HEK293T (cell line): ENCODE measurements at regions not wholly inside any gene's neighbourhood (a gene's known extent, or its start where the extent isn't known, plus 50 kb on each side); places are given as distances from the start of the nearest gene placed in this dataset.
"Not testable (repeated sequence)": the region's sequence is repeated elsewhere in the genome, so short reads cannot be mapped to it uniquely, and the experiment has no call there.

ENCODE experiments used
- CTCF ChIA-PET: fragments of 350-600 bp; formaldehyde crosslinking; extraction: SDS; loops from one replicate; lab custom pipeline; 2021; ENCODE audit warnings: antibody characterized with exemption, inconsistent platforms; lab: Yijun Ruan, JAX
- POLR2A ChIA-PET: fragments of 350-600 bp; formaldehyde crosslinking; extraction: SDS; loops from one replicate; lab custom pipeline; 2020; ENCODE audit warnings: antibody characterized with exemption, inconsistent platforms; lab: Yijun Ruan, JAX
- DNase-seq: peaks from one replicate; pipeline ENCODE4 v3.0.0; 2012; ENCODE audit warnings: mixed read lengths; ENCODE audit errors: extremely low spot score
- ARNT ChIP-seq: fragments of 450-650 bp; IDR thresholded peaks from 2 replicates; pipeline ENCODE4 v1.6.1; 2017; ENCODE audit warnings: mild to moderate bottlenecking
- BHLHE40 ChIP-seq: fragments of 450-650 bp; IDR thresholded peaks from 2 replicates; pipeline ENCODE4 v1.6.1; 2016; ENCODE audit warnings: mild to moderate bottlenecking, moderate library complexity, borderline replicate concordance
- CTBP1 ChIP-seq: fragments of 450-650 bp; IDR thresholded peaks from 2 replicates; pipeline ENCODE4 v1.6.1; 2016; ENCODE audit warnings: borderline replicate concordance
- FOXA1 ChIP-seq: fragments of 450-650 bp; IDR thresholded peaks from 2 replicates; pipeline ENCODE4 v1.6.1; 2016; ENCODE audit warnings: mild to moderate bottlenecking
- FOXK2 ChIP-seq: fragments of 450-650 bp; IDR thresholded peaks from 2 replicates; pipeline ENCODE4 v1.6.1; 2016; ENCODE audit warnings: mild to moderate bottlenecking
- FOXM1 ChIP-seq: fragments of 450-650 bp; IDR thresholded peaks from 2 replicates; pipeline ENCODE4 v1.6.1; 2017; ENCODE audit warnings: mild to moderate bottlenecking, borderline replicate concordance
- HDGF ChIP-seq: fragments of 450-650 bp; IDR thresholded peaks from 2 replicates; pipeline ENCODE4 v1.6.1; 2017; ENCODE audit warnings: antibody characterized with exemption, borderline replicate concordance
- L3MBTL2 ChIP-seq: fragments of 450-650 bp; conservative IDR thresholded peaks from 2 replicates; pipeline ENCODE4 v1.6.1; 2016; ENCODE audit warnings: mild to moderate bottlenecking
- LEF1 ChIP-seq: fragments of 450-650 bp; IDR thresholded peaks from 2 replicates; pipeline ENCODE4 v1.6.1; 2017; ENCODE audit warnings: mild to moderate bottlenecking, borderline replicate concordance
- NFRKB ChIP-seq: fragments of 450-650 bp; IDR thresholded peaks from 2 replicates; pipeline ENCODE4 v1.6.1; 2016; ENCODE audit warnings: mild to moderate bottlenecking, moderate library complexity
- PKNOX1 ChIP-seq: fragments of 450-650 bp; IDR thresholded peaks from 2 replicates; pipeline ENCODE4 v1.6.1; 2016
- SP1 ChIP-seq: fragments of 450-650 bp; IDR thresholded peaks from 2 replicates; pipeline ENCODE4 v1.6.1; 2017
- SUZ12 ChIP-seq: fragments of 450-650 bp; IDR thresholded peaks from 2 replicates; pipeline ENCODE4 v1.6.1; 2016; ENCODE audit warnings: mild to moderate bottlenecking
- TARDBP ChIP-seq: fragments of 450-650 bp; IDR thresholded peaks from 2 replicates; pipeline ENCODE4 v1.6.1; 2016
- ZNF384 ChIP-seq: fragments of 450-650 bp; IDR thresholded peaks from 2 replicates; pipeline ENCODE4 v1.6.1; 2016

GRCh38 chr5:18264126-18264882 is 630.0 kb downstream of the TAF11L14 start:
- POLR2A ChIA-PET, result no interaction called here
- no peak for DNase-seq
- TF ChIP-seq SP1 (no peak), FOXM1 (no peak), HDGF (no peak), LEF1 (no peak), L3MBTL2 (no peak), CTBP1 (no peak), ARNT (no peak), NFRKB (no peak)
- CTCF ChIA-PET, result no interaction called here

- no peak for DNase-seq
- ChIA-PET POLR2A (no interaction called here), CTCF (no interaction called here)
- no peak for TF ChIP-seq ZNF384
Measured at GRCh38 chr5:18270635-18271338, 636.5 kb downstream of the TAF11L14 start.

GRCh38 chr5:18276939-18277338 is 642.7 kb downstream of the TAF11L14 start:
- ChIA-PET CTCF (no interaction called here), POLR2A (no interaction called here)
- no peak for DNase-seq

GRCh38 chr5:18281947-18282581 is 647.8 kb downstream of the TAF11L14 start:
- DNase-seq, result peak; percentile 32
- ChIA-PET POLR2A (no interaction called here), CTCF (interaction anchor here (0.6 to 1.6 kb wide), 3 partner anchors 22 to 1066 kb away, joined by 3 to 8 read pairs (median 4); no protein-coding TSS in a partner anchor)
- no peak for TF ChIP-seq HDGF
- no peak for TF ChIP-seq BHLHE40
- TF ChIP-seq ARNT, result no peak
- TF ChIP-seq FOXA1, result no peak

More at GRCh38 chr5:18276939-18277338, 642.7 kb downstream of the TAF11L14 start:
- TF ChIP-seq FOXA1 (no peak), SUZ12 (no peak), HDGF (no peak), BHLHE40 (no peak)

GRCh38 chr5:18285257-18285656 is 651.0 kb downstream of the TAF11L14 start:
- no peak for DNase-seq
- ChIA-PET POLR2A (no interaction called here), CTCF (no interaction called here)
- TF ChIP-seq LEF1 (no peak), ZNF384 (no peak), NFRKB (no peak), CTBP1 (no peak), SP1 (no peak), HDGF (no peak), FOXA1 (no peak), PKNOX1 (no peak), BHLHE40 (no peak)

GRCh38 chr5:18292146-18292545 is 657.9 kb downstream of the TAF11L14 start:
- TF ChIP-seq FOXM1 (no peak), CTBP1 (no peak), SUZ12 (no peak), SP1 (no peak), ARNT (no peak), L3MBTL2 (no peak), PKNOX1 (no peak), NFRKB (no peak), FOXA1 (no peak), TARDBP (no peak), FOXK2 (no peak), BHLHE40 (no peak)
- POLR2A ChIA-PET, result no interaction called here
- CTCF ChIA-PET, result no interaction called here
- DNase-seq, result no peak

GRCh38 chr5:18295696-18296095 is 661.4 kb downstream of the TAF11L14 start:
- DNase-seq, CTCF ChIA-PET, POLR2A ChIA-PET: not testable (repeated sequence)
